Eye (tissue), 1 donor: ENCODE measurements at regions not wholly inside any gene's neighbourhood (a gene's known extent, or its start where the extent isn't known, plus 50 kb on each side); places are given as distances from the start of the nearest gene placed in this dataset.

Experiments used
- DNase-seq: peaks from one replicate; pipeline ENCODE4 v3.0.0-alpha.2; 2015

GRCh38 chr1:172960019-172960418, 90.7 kb downstream of the TNFSF18 start:
- no peak for DNase-seq

GRCh38 chr1:172960454-172961208, 90.1 kb downstream of the TNFSF18 start:
- no peak for DNase-seq

DNA sequence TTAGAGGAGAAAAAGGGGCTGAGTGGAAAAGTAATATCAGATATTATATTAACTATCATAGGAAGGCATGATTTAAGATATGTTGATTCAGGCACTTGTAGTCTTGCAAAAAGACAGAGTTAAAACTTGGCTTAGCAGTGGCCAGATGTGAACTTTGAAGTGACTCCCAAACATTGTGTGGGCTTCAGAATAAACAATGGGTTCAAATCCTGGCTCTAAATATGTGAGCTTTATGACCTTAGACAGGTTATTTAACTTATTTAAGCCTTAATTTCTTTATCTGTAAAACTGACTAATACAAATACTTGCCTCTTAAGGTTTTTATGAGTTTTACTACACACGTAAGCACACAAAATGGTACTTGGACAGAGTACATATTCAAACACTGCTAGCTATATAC, 85.9 kb downstream of the TNFSF18 start:
- no peak for DNase-seq

DNA sequence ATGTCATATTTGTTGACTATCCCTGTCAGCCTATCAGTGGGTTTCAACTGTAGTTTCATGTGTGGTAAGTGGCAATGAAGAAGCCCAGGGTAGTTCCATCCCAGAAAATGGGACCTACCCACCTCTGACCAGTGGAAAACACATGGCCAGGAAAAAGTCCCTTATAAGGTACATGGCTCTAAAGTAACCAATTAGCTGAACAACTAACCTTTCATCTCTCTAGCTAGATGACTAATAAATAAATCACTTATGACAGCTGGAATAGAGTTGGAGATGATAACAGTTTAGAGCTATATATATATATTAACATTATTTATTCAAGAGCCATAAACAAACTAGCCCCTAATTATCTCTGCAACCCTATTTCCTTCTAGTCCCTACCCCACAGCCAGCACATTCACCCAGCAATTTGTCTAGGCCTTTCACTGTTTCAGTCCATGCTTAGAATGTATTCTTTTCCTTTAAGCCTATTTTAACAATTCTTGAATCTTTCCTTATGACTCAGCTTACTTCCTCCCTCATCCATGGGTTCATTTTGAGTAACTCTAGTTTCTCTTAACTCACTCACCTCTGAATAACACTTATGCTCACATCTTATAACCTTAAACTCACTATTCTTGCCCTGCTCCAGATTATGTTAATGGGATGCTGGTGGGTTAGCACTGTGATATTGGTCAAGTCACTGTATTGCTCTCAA, 83.7 kb downstream of the TNFSF18 start:
- DNase-seq: no peak

DNA sequence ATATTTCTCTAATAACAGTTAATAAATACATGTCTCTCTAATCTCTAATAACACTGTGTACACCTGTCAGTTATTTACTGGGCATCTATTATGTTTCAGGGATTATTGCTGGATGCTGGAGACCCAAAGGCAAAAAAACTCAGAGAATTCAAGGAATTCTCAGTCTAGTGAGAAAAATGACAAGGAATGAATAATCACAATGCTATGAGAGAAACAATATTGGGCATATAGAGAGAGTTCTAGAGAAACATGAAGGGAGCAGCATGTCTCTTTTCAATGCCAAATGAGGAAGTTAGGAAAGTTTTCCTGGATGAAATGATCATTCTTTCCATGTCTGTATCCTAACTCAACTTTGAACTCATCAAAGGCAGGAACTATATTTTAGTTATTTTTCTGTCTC, 82.8 kb downstream of the TNFSF18 start:
- DNase-seq: no peak

GRCh38 chr1:172969611-172970010, 81.1 kb downstream of the TNFSF18 start:
- peak; percentile 15 for DNase-seq

GRCh38 chr1:172970186-172970585, 80.6 kb downstream of the TNFSF18 start:
- DNase-seq: no peak

GRCh38 chr1:172971241-172971640, 79.5 kb downstream of the TNFSF18 start:
- peak; percentile 15 for DNase-seq

GRCh38 chr1:172972258-172972657, 78.5 kb downstream of the TNFSF18 start:
- DNase-seq: no peak

DNA sequence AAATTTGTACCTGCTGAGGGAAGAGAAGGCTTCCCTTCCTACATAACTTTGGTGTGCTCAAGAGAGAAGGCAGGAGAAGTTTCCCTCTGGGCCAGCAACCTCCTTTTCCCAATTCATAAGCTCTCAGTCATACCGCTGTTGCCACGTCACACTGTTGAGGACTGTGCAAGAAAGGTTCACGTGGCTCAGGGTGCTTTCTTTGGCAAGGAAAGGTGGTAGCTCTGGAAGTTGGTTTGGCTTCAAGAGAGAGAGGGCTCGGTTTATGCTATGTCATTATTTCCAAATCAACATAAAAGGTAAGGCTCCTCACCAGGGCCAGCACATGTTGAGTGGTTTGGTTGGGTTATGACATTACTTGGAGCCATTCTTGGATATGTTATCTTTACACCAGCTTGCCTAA, 77.3 kb downstream of the TNFSF18 start:
- no peak for DNase-seq

GRCh38 chr1:172976222-172977041, 74.3 kb downstream of the TNFSF18 start:
- DNase-seq: no peak

GRCh38 chr1:172977296-172978017, 73.3 kb downstream of the TNFSF18 start:
- no peak for DNase-seq

GRCh38 chr1:172978595-172978994, 72.1 kb downstream of the TNFSF18 start:
- DNase-seq: no peak

GRCh38 chr1:172979828-172980227, 70.9 kb downstream of the TNFSF18 start:
- DNase-seq: no peak

GRCh38 chr1:172980456-172980855, 70.3 kb downstream of the TNFSF18 start:
- no peak for DNase-seq

- no peak for DNase-seq
Observed at GRCh38 chr1:172980971-172981370, 69.8 kb downstream of the TNFSF18 start.
